Naive thymus-derived CD8-positive, alpha-beta T cell (primary cell): ENCODE measurements at regions not wholly inside any gene's neighbourhood (a gene's known extent, or its start where the extent isn't known, plus 50 kb on each side); places are given as distances from the start of the nearest gene placed in this dataset.

Source experiments
- ATAC-seq, 2 donors: fragments of 150-1000 bp; cut with Tn5 transposase in 1 of 2; sonication (Bioruptor Pico), chemical (Tn5 transposase) in 1 of 2; 1 replicate in 1 of 2; 2 replicates in 1 of 2; pipeline ENCODE4 v1.10.0; 2021; ENCODE audit warnings: mild to moderate bottlenecking in 2 of 2, moderate library complexity in 2 of 2
- POLR2A ChIA-PET: fragments of 350-600 bp; sonication (Branson Sonifier 250); formaldehyde crosslinking; loops from one replicate; lab custom pipeline; 2021; ENCODE audit warnings: antibody characterized with exemption; lab: Charles Lee
- DNase-seq, 10 donors: peaks; one replicate each; pipeline versions ENCODE4 v3.0.0 to v3.0.0-alpha.2; 2020 to 2022
- H3K27ac Mint-ChIP-seq, 10 donors: one replicate each; pipeline ENCODE4 v1.8.0; 2020 to 2022; ENCODE audit warnings: mild to moderate bottlenecking in 10 of 10, mixed read lengths in 10 of 10, moderate library complexity in 4 of 10, inconsistent platforms in 1 of 10
- H3K27me3 Mint-ChIP-seq, 5 donors: one replicate each; pipeline ENCODE4 v1.8.0; 2021 to 2022; ENCODE audit warnings: mixed read lengths in 5 of 5
- H3K36me3 Mint-ChIP-seq, 3 donors: one replicate each; pipeline ENCODE4 v1.8.0; 2020 to 2022; ENCODE audit warnings: mixed read lengths in 3 of 3, mild to moderate bottlenecking in 2 of 3, inconsistent platforms in 1 of 3
- H3K4me1 Mint-ChIP-seq, 4 donors: one replicate each; pipeline ENCODE4 v1.8.0; 2021 to 2022; ENCODE audit warnings: mixed read lengths in 4 of 4
- H3K4me3 Mint-ChIP-seq, 10 donors: one replicate each; pipeline ENCODE4 v1.8.0; 2020 to 2022; ENCODE audit warnings: mild to moderate bottlenecking in 10 of 10, mixed read lengths in 10 of 10, moderate library complexity in 6 of 10, inconsistent platforms in 1 of 10
- H3K9me3 Mint-ChIP-seq, 9 donors: one replicate each; pipeline ENCODE4 v1.8.0; 2020 to 2022; ENCODE audit warnings: mixed read lengths in 9 of 9, mild to moderate bottlenecking in 3 of 9, inconsistent platforms in 1 of 9, moderate library complexity in 1 of 9

DNA sequence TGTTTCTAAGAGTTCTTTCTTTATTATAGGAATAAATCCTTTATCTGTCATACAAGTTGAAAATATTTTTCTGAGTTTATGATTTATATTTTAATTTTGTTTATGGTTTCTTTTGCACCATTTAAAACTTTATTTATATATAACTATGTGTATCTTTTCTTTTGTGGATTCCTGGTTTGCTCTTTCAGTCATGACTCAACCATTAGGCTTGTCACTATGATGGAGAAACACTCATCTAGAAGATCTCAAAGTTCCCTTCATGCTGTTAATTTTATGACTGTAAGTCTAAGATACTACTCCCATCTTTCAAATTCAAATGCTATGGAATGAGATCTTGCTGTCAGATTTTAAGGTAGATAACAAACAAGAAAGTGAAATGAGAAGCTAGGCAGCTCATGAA is 199.5 kb downstream of the INHBA start:
- H3K9me3 Mint-ChIP-seq: peaks cover 0 to 27% (median 1%) of the 10 kb centered on the region in 9 donors
- ATAC-seq (no peak), DNase-seq (no peak)
- no peaks in the 10 kb centered on the region for H3K36me3 Mint-ChIP-seq
- POLR2A ChIA-PET: no interaction called here
- no peak overlapping the region for H3K4me3 Mint-ChIP-seq
- peaks cover 0 to 2% (median 0%) of the 10 kb centered on the region in 4 donors for H3K4me1 Mint-ChIP-seq
- no peak overlapping the region for H3K27ac Mint-ChIP-seq
- peaks cover 0 to 4% (median 0%) of the 10 kb centered on the region in 5 donors for H3K27me3 Mint-ChIP-seq

DNA sequence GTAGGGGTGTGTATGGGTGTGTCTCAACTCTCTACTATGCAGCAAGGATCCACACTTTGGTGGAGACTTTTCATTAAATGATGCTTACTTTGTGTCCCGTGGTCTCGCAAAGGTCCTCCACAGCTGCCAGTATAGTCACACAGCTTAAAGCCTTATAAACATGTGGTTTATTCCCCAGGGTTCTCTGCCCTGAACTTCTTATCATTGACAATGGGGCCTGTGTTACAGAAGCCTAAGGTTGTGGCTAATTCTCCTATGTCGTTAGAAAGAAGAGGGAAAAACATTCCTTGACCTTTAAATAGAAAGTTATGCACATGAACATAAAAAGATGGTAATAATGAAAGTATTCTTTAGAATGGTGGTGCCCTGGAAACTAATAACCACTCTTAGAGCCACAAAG is 201.4 kb downstream of the INHBA start:
- ATAC-seq (no peak), DNase-seq (no peak)
- POLR2A ChIA-PET: no interaction called here
- Mint-ChIP-seq H3K27me3 (peaks cover 0 to 2% (median 0%) of the 10 kb centered on the region in 5 donors), H3K36me3 (no peaks in the 10 kb centered on the region), H3K4me3 (no peak overlapping the region), H3K9me3 (peaks cover 0 to 15% (median 0%) of the 10 kb centered on the region in 9 donors), H3K27ac (no peak overlapping the region), H3K4me1 (peaks cover 0 to 2% (median 0%) of the 10 kb centered on the region in 4 donors)

DNA sequence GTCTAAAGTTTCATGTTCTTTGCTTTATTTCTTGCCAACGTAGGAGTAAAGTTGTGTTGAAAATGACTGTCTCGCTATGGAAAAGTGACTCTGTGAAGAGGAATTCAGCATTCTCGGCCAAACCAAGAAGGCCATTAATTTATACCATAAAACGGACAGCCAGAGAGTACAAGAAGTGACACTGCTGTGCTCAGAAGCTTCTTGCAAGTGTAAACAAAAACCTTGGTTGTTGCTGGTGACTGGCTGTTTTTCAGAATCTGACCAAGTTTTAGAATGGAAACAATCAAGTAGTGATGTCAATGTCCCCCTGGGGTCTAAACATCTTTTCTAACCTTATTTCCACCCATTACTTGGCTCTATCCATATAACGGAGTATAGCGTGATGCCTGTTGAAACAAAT is 201.9 kb downstream of the INHBA start:
- DNase-seq: no peak
- H3K4me1 Mint-ChIP-seq: peaks cover 0 to 2% (median 0%) of the 10 kb centered on the region in 4 donors
- H3K4me3 Mint-ChIP-seq: no peak overlapping the region
- peaks cover 0 to 15% (median 0%) of the 10 kb centered on the region in 9 donors for H3K9me3 Mint-ChIP-seq
- no peak for ATAC-seq
- POLR2A ChIA-PET: no interaction called here
- no peak overlapping the region for H3K27ac Mint-ChIP-seq
- H3K27me3 Mint-ChIP-seq: peaks cover 0 to 2% (median 0%) of the 10 kb centered on the region in 5 donors
- no peaks in the 10 kb centered on the region for H3K36me3 Mint-ChIP-seq

DNA sequence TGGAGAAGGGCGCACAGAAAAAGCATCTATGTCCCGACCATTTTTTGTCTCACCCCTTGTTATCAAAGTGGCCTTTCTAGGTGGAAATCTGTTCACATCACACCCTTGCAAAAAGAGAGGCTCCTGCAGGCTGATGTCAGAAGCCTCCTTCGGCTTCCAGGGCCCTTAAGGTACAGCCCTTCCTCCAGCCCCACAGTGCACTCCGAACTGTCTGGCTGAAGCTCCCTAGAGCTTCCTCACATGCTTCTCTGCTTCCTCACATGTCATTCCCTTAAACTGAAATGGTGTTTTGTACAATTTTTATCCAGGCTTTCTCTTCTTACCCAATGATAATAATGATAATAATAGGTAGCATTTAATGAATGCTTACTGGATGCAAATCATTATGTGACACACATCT is 210.3 kb downstream of the INHBA start:
- H3K36me3 Mint-ChIP-seq: no peaks in the 10 kb centered on the region
- peaks cover 0 to 4% (median 0%) of the 10 kb centered on the region in 9 donors for H3K9me3 Mint-ChIP-seq
- no peaks in the 10 kb centered on the region for H3K27me3 Mint-ChIP-seq
- DNase-seq: no peak
- no peak for ATAC-seq
- H3K4me1 Mint-ChIP-seq: no peaks in the 10 kb centered on the region
- H3K4me3 Mint-ChIP-seq: no peak overlapping the region
- no peak overlapping the region for H3K27ac Mint-ChIP-seq
- POLR2A ChIA-PET: no interaction called here

DNA sequence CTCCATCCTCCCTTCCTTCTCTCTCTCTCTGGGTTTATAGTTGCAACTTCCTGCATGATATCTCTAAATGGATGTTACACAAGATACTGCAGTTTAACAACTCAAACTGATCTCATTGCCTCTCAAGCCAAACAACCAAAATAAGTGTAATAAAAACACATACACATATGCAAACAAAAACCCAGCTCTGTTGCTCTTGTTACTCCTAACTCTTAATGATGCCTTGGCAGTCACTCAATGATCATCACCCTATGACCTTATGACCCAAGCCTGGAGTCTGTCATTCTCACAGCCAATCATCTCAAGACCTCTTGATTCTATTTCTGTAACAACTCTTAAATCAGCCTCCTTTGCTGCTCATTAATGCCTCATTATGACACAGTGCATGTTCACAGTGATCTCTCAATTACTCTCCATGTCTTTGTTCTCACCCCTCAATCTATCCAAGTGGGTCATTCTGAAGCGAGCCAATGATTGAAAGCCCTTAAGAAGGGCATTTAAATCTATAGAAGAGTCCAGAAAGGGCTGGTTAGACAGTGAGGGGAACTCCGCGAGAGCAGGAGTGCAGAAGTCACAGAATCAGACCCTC is 210.9 kb downstream of the INHBA start:
- DNase-seq: no peak
- no peak for ATAC-seq
- H3K4me3 Mint-ChIP-seq: no peak overlapping the region
- peaks cover 0 to 4% (median 0%) of the 10 kb centered on the region in 9 donors for H3K9me3 Mint-ChIP-seq
- POLR2A ChIA-PET: no interaction called here
- H3K27me3 Mint-ChIP-seq: no peaks in the 10 kb centered on the region
- H3K4me1 Mint-ChIP-seq: no peaks in the 10 kb centered on the region
- no peaks in the 10 kb centered on the region for H3K36me3 Mint-ChIP-seq
- no peak overlapping the region for H3K27ac Mint-ChIP-seq

DNA sequence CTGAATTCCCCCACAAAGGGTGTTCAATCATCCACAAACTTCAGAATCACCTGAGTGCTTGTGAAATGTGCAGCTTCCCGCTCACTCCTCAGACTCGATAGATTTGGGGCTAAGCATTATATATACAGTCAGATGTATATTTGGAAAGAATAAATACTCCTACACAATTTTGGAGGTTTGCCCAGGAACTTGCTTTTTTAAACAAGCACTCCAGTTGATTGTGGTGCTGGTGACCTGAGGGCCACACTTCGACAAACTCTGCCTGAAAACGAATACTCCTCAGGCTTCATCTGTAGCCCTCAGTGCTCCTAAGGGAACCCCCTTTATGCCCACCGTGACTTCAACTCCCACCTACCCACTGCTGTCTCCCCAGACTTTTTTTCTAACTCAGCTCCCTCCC is 211.6 kb downstream of the INHBA start:
- POLR2A ChIA-PET: no interaction called here
- Mint-ChIP-seq H3K4me1 (no peaks in the 10 kb centered on the region), H3K9me3 (peaks cover 0 to 4% (median 0%) of the 10 kb centered on the region in 9 donors), H3K4me3 (no peak overlapping the region), H3K27ac (no peak overlapping the region), H3K27me3 (no peaks in the 10 kb centered on the region), H3K36me3 (no peaks in the 10 kb centered on the region)
- DNase-seq (no peak), ATAC-seq (no peak)

DNA sequence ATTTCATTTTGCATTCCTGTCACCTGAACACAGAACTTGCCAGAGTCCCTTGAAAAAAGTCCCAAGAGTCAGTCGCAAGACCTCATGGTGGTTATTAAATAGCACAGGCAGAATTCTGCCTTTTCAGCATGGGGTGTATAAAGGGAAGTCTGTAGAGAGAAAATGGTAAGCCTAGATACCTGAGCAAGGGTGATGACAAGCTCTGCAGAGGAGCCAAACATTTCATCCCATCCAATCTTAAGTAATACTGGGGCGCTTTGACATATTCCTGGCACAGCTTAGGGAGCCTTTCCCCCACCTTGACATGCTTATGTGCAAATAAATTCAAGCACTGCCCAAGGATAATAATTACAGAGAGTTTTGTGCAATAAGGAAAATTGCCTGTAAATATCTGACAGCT is 213.0 kb downstream of the INHBA start:
- Mint-ChIP-seq H3K27ac (no peak overlapping the region), H3K4me3 (no peak overlapping the region), H3K9me3 (peaks cover 0 to 4% (median 0%) of the 10 kb centered on the region in 9 donors), H3K27me3 (no peaks in the 10 kb centered on the region), H3K4me1 (no peaks in the 10 kb centered on the region), H3K36me3 (no peaks in the 10 kb centered on the region)
- POLR2A ChIA-PET: no interaction called here
- DNase-seq (no peak), ATAC-seq (no peak)

DNA sequence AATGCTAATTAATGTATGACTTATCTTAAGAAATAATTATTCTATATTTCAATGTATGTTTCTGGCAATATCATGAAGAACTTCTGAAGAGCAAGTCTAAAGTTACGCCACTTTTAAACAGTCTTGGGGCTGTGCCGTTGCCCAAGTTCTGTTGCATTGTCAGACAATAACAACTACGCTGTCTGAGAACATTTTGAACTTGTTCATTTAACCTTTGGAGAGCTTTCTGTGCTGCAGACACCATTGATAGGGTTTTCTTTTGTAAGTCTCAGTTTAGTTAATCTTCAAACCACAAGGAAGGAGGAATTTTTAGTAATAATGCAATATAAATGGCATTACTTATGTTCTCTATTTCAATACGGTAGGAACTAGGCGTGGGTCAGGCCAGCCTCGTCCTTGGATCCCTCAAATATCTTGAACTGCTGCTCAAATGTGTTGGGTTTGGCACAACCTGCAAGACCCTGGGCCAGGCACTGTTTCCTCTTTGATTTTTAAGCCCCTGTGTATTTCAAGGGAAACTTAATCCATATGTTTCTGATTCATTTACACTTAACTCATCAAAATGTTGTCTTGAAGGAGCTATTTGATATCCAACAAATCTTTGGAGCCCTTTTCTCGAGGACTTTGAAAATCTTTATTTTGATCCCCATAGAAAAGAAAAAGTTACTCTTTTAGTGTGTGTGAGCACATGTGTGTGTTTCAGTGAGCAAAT is 215.5 kb downstream of the INHBA start:
- peaks cover 0 to 4% (median 0%) of the 10 kb centered on the region in 9 donors for H3K9me3 Mint-ChIP-seq
- POLR2A ChIA-PET: no interaction called here

DNA sequence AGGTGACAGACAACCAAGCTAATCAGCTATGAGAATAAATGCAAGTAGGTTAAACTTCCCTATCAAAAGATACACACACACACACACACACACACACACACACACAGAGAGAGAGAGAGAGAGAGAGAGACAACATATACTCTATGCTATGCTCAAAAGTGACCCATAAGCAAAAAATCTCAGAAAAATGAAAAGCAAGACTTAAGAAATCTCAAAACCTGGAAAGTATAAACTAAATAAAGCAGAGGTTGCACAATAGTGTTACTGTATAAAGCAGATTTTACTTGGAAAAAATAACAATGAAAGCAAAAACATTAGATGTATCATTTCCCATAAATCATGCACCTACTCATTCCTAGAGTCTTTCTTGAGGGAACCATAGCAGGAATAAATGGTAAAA is 221.5 kb downstream of the INHBA start:
- POLR2A ChIA-PET: no interaction called here
- DNase-seq (no peak), ATAC-seq (no peak)
- Mint-ChIP-seq H3K36me3 (no peaks in the 10 kb centered on the region), H3K9me3 (peaks cover 0 to 11% (median 0%) of the 10 kb centered on the region in 9 donors), H3K27ac (no peak overlapping the region), H3K4me3 (no peak overlapping the region), H3K27me3 (no peaks in the 10 kb centered on the region), H3K4me1 (peaks cover 0 to under 1% (median 0%) of the 10 kb centered on the region in 4 donors)

More for the DNA sequence above, 215.5 kb downstream of the INHBA start:
- H3K4me1 Mint-ChIP-seq: no peaks in the 10 kb centered on the region
- H3K27me3 Mint-ChIP-seq: no peaks in the 10 kb centered on the region
- ATAC-seq: no peak
- H3K4me3 Mint-ChIP-seq: no peak overlapping the region
- H3K27ac Mint-ChIP-seq: no peak overlapping the region
- H3K36me3 Mint-ChIP-seq: no peaks in the 10 kb centered on the region
- no peak for DNase-seq

DNA sequence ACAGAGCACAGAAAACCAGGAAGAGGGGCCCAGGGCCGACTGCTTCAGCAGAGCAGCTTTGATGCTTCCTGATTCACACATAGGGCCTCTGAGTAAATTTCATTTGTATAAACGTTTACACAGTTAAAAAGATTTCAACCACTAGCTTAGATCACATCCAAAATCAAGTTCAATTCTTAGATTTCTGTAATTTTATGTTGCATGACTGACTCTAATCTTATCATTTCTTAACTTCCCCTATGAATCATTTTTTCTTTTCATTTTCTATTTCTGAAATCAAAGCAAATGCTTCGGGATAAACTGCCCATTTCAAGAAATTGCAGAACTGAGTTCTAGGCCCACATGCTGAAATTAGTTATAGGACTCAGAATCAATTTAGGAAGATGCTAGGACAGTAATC is 224.7 kb downstream of the INHBA start:
- DNase-seq (no peak), ATAC-seq (no peak)
- Mint-ChIP-seq H3K4me3 (no peak overlapping the region), H3K36me3 (no peaks in the 10 kb centered on the region), H3K27ac (no peak overlapping the region), H3K9me3 (peaks cover 0 to 11% (median 0%) of the 10 kb centered on the region in 9 donors), H3K27me3 (no peaks in the 10 kb centered on the region), H3K4me1 (peaks cover 0 to 3% (median 0%) of the 10 kb centered on the region in 4 donors)
- POLR2A ChIA-PET: no interaction called here

DNA sequence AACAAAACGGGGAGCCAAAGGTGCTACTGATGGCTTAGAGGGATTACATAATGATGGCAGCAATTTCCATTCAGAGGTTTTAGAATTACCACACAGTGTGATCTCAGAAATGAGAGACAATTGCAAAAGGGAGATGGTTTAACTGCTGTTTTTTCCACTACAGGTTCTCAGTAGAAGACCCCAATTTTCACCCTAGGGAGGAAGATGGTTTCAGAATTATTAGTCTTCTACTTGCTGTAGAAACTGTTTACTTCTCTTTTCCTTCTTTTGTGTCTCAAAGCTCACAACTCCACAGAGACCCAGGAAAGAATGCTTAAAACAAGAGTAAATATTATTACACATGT is 226.5 kb downstream of the INHBA start:
- POLR2A ChIA-PET: no interaction called here
- H3K27me3 Mint-ChIP-seq: peaks cover 0 to 12% (median 0%) of the 10 kb centered on the region in 5 donors
- no peaks in the 10 kb centered on the region for H3K36me3 Mint-ChIP-seq
- DNase-seq (no peak), ATAC-seq (no peak)
- peaks cover 0 to 11% (median 0%) of the 10 kb centered on the region in 9 donors for H3K9me3 Mint-ChIP-seq
- peaks cover 0 to 3% (median 0%) of the 10 kb centered on the region in 4 donors for H3K4me1 Mint-ChIP-seq
- no peak overlapping the region for H3K27ac Mint-ChIP-seq
- no peak overlapping the region for H3K4me3 Mint-ChIP-seq

DNA sequence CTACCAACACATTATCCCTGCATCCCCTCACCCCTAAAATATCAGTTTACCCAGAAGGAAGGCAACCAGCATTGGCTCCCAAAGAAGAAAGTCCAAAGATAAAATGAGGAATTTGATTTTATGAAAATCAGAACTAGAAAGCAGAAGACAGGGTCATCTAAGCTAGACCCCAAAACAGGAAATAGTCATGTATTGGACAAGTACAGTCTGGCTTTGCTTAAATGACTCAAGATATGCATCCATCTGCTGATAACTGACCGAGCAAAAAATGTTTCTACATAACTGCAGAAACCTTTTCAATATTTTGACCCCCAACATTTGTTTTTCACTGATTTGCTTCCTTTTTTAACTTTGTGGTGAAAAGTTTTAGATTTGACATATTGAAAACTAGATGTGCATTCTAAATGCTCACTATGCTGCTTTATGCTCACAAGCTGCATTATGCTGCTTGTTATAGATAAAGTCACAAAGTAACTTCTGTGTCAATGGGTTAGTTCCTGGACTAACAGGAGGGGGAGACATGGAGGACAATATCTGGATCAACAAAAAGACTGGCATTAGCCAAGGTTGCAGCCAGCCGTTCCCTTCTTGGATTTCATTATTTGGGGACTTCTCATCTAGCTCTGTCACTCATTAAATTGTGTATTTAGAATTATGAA is 227.0 kb downstream of the INHBA start:
- H3K4me1 Mint-ChIP-seq: peaks cover 0 to 3% (median 0%) of the 10 kb centered on the region in 4 donors
- POLR2A ChIA-PET: no interaction called here
- H3K27me3 Mint-ChIP-seq: peaks cover 0 to 16% (median 0%) of the 10 kb centered on the region in 5 donors
- peaks cover 0 to 11% (median 0%) of the 10 kb centered on the region in 9 donors for H3K9me3 Mint-ChIP-seq
- DNase-seq (no peak), ATAC-seq (no peak)
- H3K4me3 Mint-ChIP-seq: no peak overlapping the region
- no peaks in the 10 kb centered on the region for H3K36me3 Mint-ChIP-seq
- H3K27ac Mint-ChIP-seq: no peak overlapping the region

DNA sequence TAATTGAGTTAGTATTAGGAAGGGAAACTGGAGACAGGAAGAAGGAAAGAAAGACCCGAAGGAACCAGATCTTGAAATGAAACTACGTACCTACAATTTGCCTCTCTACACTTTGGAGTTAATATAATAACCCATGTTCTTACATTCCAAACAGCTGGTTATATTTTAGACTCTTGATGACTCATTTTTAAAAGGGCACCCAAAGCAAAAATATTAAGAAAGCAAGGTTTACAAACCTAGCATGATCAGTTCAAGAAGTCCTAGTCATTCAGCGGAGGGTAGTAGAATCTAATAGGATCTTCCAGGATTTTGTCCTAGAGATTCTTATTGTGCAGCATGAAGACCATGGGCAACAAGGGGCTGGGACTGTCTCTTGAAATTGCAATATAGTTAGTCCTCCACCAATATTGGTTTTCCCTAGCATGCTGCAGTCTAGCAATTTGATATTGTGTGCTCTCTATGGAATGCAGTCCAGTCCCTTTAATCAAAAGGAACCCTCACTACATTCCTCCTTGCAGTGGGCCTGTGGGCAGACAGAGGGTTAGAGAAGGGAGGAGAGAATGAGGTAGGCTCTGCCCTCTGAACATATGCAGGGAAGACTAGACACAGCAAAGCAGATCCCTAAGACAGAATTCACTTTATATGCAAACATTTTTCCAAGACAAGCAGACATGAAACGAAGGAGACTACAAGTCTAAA is 230.3 kb downstream of the INHBA start:
- Mint-ChIP-seq H3K27ac (no peak overlapping the region), H3K36me3 (no peaks in the 10 kb centered on the region), H3K9me3 (peaks cover 0 to 3% (median 0%) of the 10 kb centered on the region in 9 donors), H3K27me3 (peaks cover 0 to 16% (median under 1%) of the 10 kb centered on the region in 5 donors), H3K4me3 (no peak overlapping the region), H3K4me1 (peaks cover 0 to 3% (median 0%) of the 10 kb centered on the region in 4 donors)
- ATAC-seq: no peak
- DNase-seq: no peak
- POLR2A ChIA-PET: no interaction called here
